ENCODE measurements at regions not wholly inside any gene's neighbourhood (a gene's known extent, or its start where the extent isn't known, plus 50 kb on each side); places are given as distances from the start of the nearest gene placed in this dataset.
"Not testable (repeated sequence)": the region's sequence is repeated elsewhere in the genome, so short reads cannot be mapped to it uniquely, and the experiment has no call there.

DNA sequence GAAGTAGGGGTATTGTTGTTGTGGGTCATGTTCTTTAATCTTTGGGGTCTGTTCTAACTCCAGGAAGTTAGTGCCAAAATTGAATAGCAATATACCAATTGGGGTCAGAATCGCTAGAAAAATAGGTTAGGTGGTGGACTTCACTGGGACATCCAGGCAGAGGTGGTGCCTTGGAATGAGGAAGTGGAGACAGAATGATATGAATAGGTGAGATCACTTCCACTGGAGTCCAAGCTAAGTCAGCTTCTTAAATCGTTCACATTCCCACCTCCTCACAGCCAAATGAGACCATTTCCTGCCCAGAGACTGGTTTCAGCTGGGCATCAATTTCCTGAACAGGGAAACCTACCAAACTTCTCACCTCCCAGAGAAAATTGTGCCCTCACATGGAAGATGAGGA is 137.8 kb upstream of the RAB4A start:
- H3K27ac ChIP-seq: no peak overlapping the region
- TF ChIP-seq, protein P1, sequence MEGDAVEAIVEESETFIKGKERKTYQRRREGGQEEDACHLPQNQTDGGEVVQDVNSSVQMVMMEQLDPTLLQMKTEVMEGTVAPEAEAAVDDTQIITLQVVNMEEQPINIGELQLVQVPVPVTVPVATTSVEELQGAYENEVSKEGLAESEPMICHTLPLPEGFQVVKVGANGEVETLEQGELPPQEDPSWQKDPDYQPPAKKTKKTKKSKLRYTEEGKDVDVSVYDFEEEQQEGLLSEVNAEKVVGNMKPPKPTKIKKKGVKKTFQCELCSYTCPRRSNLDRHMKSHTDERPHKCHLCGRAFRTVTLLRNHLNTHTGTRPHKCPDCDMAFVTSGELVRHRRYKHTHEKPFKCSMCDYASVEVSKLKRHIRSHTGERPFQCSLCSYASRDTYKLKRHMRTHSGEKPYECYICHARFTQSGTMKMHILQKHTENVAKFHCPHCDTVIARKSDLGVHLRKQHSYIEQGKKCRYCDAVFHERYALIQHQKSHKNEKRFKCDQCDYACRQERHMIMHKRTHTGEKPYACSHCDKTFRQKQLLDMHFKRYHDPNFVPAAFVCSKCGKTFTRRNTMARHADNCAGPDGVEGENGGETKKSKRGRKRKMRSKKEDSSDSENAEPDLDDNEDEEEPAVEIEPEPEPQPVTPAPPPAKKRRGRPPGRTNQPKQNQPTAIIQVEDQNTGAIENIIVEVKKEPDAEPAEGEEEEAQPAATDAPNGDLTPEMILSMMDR (conservative IDR thresholded peaks at IDR 0.05): no peak
- TF ChIP-seq ZFX (IDR thresholded peaks at IDR 0.05): no peak

DNA sequence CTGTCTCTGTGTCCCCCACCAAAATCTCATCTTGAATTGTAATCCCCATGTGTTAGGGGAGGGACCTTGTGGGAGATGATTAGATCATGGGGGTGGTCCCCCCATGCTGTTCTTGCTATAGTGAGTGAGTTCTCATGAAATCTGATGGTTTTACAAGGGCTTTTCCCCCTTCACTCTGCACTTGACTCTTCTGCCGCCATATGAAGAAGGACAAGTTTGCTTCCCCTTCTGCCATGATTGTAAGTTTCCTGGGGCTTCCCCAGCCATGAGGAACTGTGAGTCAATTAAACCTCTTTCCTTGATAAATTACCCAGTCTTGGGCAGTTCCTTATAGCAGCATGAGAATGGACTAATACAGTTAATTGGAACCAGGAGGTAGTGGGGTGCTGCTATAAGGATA is 137.1 kb upstream of the RAB4A start:
- no peak for TF ChIP-seq ZFX (IDR thresholded peaks at IDR 0.05)
- TF ChIP-seq, protein P1 (conservative IDR thresholded peaks at IDR 0.05): no peak
- H3K27ac ChIP-seq: no peak overlapping the region

DNA sequence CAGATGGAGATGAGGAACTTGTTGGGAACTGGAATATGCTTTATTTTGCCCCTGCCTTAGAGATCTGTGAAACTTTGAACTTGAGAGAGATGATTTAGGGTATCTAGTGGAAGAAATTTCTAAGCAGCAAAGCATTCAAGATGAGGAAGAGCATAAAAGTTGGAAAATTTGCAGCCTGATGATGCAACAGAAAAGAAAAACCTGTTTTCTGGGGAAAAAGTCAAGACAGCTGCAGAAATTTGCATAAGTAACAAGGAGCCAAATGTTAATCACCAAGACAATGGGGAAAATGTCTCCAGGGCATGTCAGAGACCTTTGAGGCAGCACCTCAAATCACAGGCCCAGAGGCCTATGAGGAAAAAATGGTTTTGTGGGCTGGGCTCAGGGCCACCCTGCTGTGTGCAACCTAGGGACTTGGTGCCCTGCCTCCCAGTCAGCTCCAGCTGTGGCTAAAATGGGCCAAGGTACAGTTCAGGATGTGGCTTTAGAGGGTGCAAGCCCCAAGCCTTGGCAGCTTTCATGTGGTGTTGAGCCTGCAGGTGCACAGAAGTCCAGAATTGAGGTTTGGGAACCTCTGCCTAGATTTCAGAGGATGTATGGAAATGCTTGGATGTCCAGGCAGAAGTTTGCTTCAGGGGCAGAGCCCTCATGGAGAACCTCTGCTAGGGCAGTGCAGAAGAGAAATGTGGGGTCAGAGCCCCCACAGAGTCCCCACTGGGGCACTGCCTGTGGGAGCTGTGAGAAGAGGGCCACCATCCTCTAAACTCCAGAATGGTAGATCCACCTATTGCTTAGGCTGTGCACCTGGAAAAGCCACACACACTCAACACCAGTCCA is 136.3 kb upstream of the RAB4A start:
- not testable (repeated sequence) for H3K27ac ChIP-seq

DNA sequence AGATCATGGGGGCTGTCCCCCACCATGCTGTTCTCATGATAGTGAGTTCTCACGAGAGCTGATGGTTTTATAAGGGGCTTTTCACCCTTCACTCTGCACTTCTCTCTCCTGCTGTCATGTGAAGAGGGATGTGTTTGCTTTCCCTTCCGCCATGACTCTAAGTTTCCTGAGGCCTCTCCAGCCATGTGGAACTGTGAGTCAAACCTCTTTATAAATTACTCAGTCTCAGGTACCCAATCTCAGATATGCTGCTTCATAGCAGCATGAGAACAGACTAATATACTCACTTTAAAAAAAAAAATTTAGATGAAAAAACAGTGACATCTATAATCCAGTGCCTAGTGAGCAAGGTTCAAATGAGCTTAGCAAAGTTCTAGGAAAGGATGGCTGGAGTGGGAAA is 135.1 kb upstream of the RAB4A start:
- H3K27ac ChIP-seq: no peak overlapping the region
- no peak for TF ChIP-seq ZFX (IDR thresholded peaks at IDR 0.05)
- TF ChIP-seq, protein P1 (conservative IDR thresholded peaks at IDR 0.05): no peak

DNA sequence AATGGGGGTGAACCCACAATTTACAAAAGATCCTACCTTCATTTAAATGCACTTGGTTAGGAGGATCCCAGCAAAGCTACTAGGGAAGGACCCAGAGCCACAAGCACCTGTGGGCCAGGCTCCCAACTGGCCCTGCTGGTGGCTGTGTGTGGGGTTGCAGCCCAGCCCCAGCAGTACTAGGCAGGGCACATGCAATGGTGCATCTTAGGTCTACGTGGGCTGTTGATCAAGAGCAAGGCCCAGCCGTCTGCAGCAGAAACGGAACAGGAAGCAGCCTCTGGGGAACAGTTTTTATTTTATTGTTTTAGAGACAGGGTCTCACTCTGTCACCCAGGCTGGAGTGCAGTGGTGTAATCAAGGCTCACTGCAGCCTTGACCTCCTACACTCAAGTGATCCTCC is 134.1 kb upstream of the RAB4A start:
- no peak for TF ChIP-seq ZFX (IDR thresholded peaks at IDR 0.05)
- TF ChIP-seq, protein P1 (conservative IDR thresholded peaks at IDR 0.05): no peak
- H3K27ac ChIP-seq: no peak overlapping the region

DNA sequence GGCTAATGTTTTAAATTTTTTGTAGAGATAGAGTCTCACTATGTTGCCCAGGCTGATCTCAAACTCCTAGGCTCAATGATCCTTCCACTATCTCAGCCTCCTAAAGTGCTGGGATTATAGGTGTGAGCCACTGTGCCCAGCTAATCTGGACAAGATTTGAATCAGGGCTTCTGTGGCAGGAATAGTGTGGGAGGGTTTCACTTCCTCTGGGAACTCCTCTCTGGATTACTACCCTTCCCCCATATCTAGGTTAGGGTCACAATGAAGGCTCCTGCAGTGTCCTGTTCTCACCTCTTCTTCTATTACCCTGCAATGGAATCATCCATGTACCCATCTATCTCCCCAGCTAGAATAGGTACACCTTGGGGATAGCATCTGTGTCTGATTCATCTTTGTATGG is 133.6 kb upstream of the RAB4A start:
- TF ChIP-seq ZFX (IDR thresholded peaks at IDR 0.05): no peak
- TF ChIP-seq, protein P1 (conservative IDR thresholded peaks at IDR 0.05): no peak
- H3K27ac ChIP-seq: no peak overlapping the region

DNA sequence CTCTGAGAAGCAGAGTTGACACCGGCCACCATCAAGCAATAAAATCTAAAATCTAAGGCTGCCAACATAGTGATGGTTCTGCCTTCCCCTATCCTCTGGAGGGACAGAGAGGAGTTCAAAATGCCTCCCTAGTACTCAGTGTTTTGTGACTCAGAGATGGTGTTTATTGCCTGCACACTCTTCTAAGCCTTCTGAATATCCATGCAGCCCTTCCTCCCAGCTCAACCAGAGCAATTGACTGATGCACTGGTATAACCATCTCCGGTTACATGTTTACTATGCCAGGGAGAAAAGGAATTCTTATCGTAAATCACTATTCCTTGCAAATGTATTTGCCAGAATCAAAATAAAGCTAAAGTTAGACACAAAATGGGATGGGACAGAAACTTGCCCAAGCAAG is 132.9 kb upstream of the RAB4A start:
- H3K27ac ChIP-seq: no peak overlapping the region
- TF ChIP-seq, protein P1 (conservative IDR thresholded peaks at IDR 0.05): no peak
- no peak for TF ChIP-seq ZFX (IDR thresholded peaks at IDR 0.05)

All from C4-2B (cell line).